Ishikawa (cell line): ENCODE measurements at regions not wholly inside any gene's neighbourhood (a gene's known extent, or its start where the extent isn't known, plus 50 kb on each side); places are given as distances from the start of the nearest gene placed in this dataset.

ENCODE experiments used
- MAX ChIP-seq: IDR thresholded peaks from 2 replicates; pipeline ENCODE4 v1.6.1; 2012
- NFIC ChIP-seq: IDR thresholded peaks from 2 replicates; pipeline ENCODE4 v1.6.1; 2012
- REST ChIP-seq: IDR thresholded peaks from 2 replicates; pipeline ENCODE4 v1.6.1; 2012; ENCODE audit warnings: low read depth, mild to moderate bottlenecking
- TAF1 ChIP-seq: IDR thresholded peaks from 2 replicates; pipeline ENCODE4 v1.6.1; 2012; ENCODE audit warnings: low read depth, mild to moderate bottlenecking
- ZBTB7A ChIP-seq: IDR thresholded peaks from 2 replicates; pipeline ENCODE4 v1.6.1; 2012; ENCODE audit warnings: low read depth

- TF ChIP-seq ZBTB7A (no peak), MAX (no peak), TAF1 (no peak), REST (no peak), NFIC (no peak)
Observed at GRCh38 chr2:104952976-104953375, 84.9 kb upstream of the MRPS9 start.
